WTC11 (cell line): ENCODE measurements at regions not wholly inside any gene's neighbourhood (a gene's known extent, or its start where the extent isn't known, plus 50 kb on each side); places are given as distances from the start of the nearest gene placed in this dataset.

ENCODE experiments used
- ATAC-seq: fragments of 200-7000 bp; cut with Tn5 transposase; 2 replicates; pipeline ENCODE4 v1.10.0; 2021; ENCODE audit warnings: mild to moderate bottlenecking, moderate library complexity
- CTCF ChIA-PET: fragments of 300-600 bp; sonication (Branson Sonifier 250); formaldehyde crosslinking; loops from one replicate; lab custom pipeline; 2021; ENCODE audit warnings: antibody characterized with exemption; lab: Charles Lee
- POLR2A ChIA-PET: fragments of 350-600 bp; sonication (Branson Sonifier 250); formaldehyde crosslinking; loops from one replicate; lab custom pipeline; 2021; ENCODE audit warnings: antibody characterized with exemption; lab: Charles Lee
- DNase-seq: peaks from one replicate; pipeline ENCODE4 v3.0.0; 2021; ENCODE audit warnings: low spot score
- H3K27ac Mint-ChIP-seq: 2 replicates; pipeline ENCODE4 v1.8.0; 2021; ENCODE audit warnings: mixed read lengths
- H3K27me3 Mint-ChIP-seq: 2 replicates; pipeline ENCODE4 v1.8.0; 2021; ENCODE audit warnings: low read depth, mild to moderate bottlenecking, moderate library complexity, mixed read lengths
- H3K36me3 Mint-ChIP-seq: 2 replicates; pipeline ENCODE4 v1.8.0; 2021; ENCODE audit warnings: mixed read lengths
- H3K4me1 Mint-ChIP-seq: 2 replicates; pipeline ENCODE4 v1.8.0; 2022; ENCODE audit warnings: mixed read lengths
- H3K4me3 Mint-ChIP-seq: 2 replicates; pipeline ENCODE4 v1.8.0; 2021; ENCODE audit warnings: mild to moderate bottlenecking, moderate library complexity, mixed read lengths
- H3K9me3 Mint-ChIP-seq: 2 replicates; pipeline ENCODE4 v1.8.0; 2021; ENCODE audit warnings: mixed read lengths
- ARID4B ChIP-seq: sonication (generic); formaldehyde crosslinking; IDR thresholded peaks from 2 replicates; pipeline ENCODE4 v1.8.0; 2023; ENCODE audit warnings: missing genetic modification reagents, mild to moderate bottlenecking, borderline replicate concordance
- ATF1 ChIP-seq: sonication (generic); formaldehyde crosslinking; IDR thresholded peaks from 2 replicates; pipeline ENCODE4 v1.8.1; 2023; ENCODE audit warnings: mild to moderate bottlenecking, moderate library complexity, missing genetic modification reagents
- E2F1 ChIP-seq: sonication (generic); formaldehyde crosslinking; IDR thresholded peaks from 2 replicates; pipeline ENCODE4 v1.8.0; 2022; ENCODE audit warnings: mild to moderate bottlenecking, missing genetic modification reagents
- EMX1 ChIP-seq: fragments of 250-450 bp; sonication (Bioruptor Pico); IDR thresholded peaks from 2 replicates; pipeline ENCODE4 v1.8.0; 2021; ENCODE audit warnings: mild to moderate bottlenecking
- ETV6 ChIP-seq: sonication (generic); formaldehyde crosslinking; IDR thresholded peaks from 2 replicates; pipeline ENCODE4 v1.8.1; 2022; ENCODE audit warnings: mild to moderate bottlenecking, missing genetic modification reagents
- FOXP4 ChIP-seq: sonication (generic); formaldehyde crosslinking; IDR thresholded peaks from 2 replicates; pipeline ENCODE4 v1.8.0; 2022; ENCODE audit warnings: mild to moderate bottlenecking, missing genetic modification reagents
- GTF2I ChIP-seq: fragments of 250-450 bp; sonication (Bioruptor Pico); conservative IDR thresholded peaks from 2 replicates; pipeline ENCODE4 v1.4.0; 2021; ENCODE audit warnings: mild to moderate bottlenecking
- HMGA2 ChIP-seq: fragments of 250-450 bp; sonication (Bioruptor Pico); IDR thresholded peaks from 2 replicates; pipeline ENCODE4 v1.4.0; 2021; ENCODE audit warnings: mild to moderate bottlenecking, moderate library complexity
- HMGXB4 ChIP-seq: sonication (generic); formaldehyde crosslinking; IDR thresholded peaks from 2 replicates; pipeline ENCODE4 v1.8.1; 2023; ENCODE audit warnings: mild to moderate bottlenecking, moderate library complexity, missing genetic modification reagents
- MAX ChIP-seq: sonication (generic); formaldehyde crosslinking; IDR thresholded peaks from 2 replicates; pipeline ENCODE4 v1.8.0; 2022; ENCODE audit warnings: mild to moderate bottlenecking, missing genetic modification reagents
- NR1H2 ChIP-seq: sonication (generic); formaldehyde crosslinking; IDR thresholded peaks from 2 replicates; pipeline ENCODE4 v1.9.0; 2021; ENCODE audit warnings: mild to moderate bottlenecking, moderate library complexity, missing genetic modification reagents
- NR2C2 ChIP-seq: sonication (generic); formaldehyde crosslinking; IDR thresholded peaks from 2 replicates; pipeline ENCODE4 v1.8.0; 2022; ENCODE audit warnings: mild to moderate bottlenecking, missing genetic modification reagents
- NR3C1 ChIP-seq: sonication (generic); formaldehyde crosslinking; conservative IDR thresholded peaks from 2 replicates; pipeline ENCODE4 v1.8.1; 2023; ENCODE audit warnings: low read depth, mild to moderate bottlenecking, missing genetic modification reagents
- PREB ChIP-seq: sonication (generic); formaldehyde crosslinking; IDR thresholded peaks from 2 replicates; pipeline ENCODE4 v1.8.1; 2022; ENCODE audit warnings: mild to moderate bottlenecking, missing genetic modification reagents, moderate library complexity, borderline replicate concordance
- PRRX2 ChIP-seq: fragments of 250-450 bp; sonication (Bioruptor Pico); IDR thresholded peaks from 2 replicates; pipeline ENCODE4 v1.8.0; 2021; ENCODE audit warnings: mild to moderate bottlenecking
- TP53 ChIP-seq: sonication (generic); formaldehyde crosslinking; IDR thresholded peaks from 2 replicates; pipeline ENCODE4 v1.8.1; 2023; ENCODE audit warnings: mild to moderate bottlenecking, missing genetic modification reagents
- USF2 ChIP-seq: sonication (generic); formaldehyde crosslinking; IDR thresholded peaks from 2 replicates; pipeline ENCODE4 v1.8.1; 2023; ENCODE audit warnings: mild to moderate bottlenecking, missing genetic modification reagents, moderate library complexity
- ZBTB43 ChIP-seq: sonication (generic); formaldehyde crosslinking; IDR thresholded peaks from 2 replicates; pipeline ENCODE4 v1.8.1; 2023; ENCODE audit warnings: mild to moderate bottlenecking, missing genetic modification reagents
- ZNF232 ChIP-seq: sonication (generic); formaldehyde crosslinking; IDR thresholded peaks from 2 replicates; pipeline ENCODE4 v1.8.0; 2022; ENCODE audit warnings: mild to moderate bottlenecking, missing genetic modification reagents
- ZNF671 ChIP-seq: fragments of 250-450 bp; sonication (Bioruptor Pico); IDR thresholded peaks from 2 replicates; pipeline ENCODE4 v1.8.0; 2021; ENCODE audit warnings: mild to moderate bottlenecking

- Mint-ChIP-seq H3K4me3 (no peak overlapping the region), H3K4me1 (no peaks in the 10 kb centered on the region), H3K36me3 (peaks cover 76% of the 10 kb centered on the region), H3K27me3 (peaks cover 18% of the 10 kb centered on the region), H3K9me3 (peaks cover 92% of the 10 kb centered on the region), H3K27ac (no peak overlapping the region)
- DNase-seq (no peak), ATAC-seq (no peak)
- ChIA-PET CTCF (no interaction called here), POLR2A (no interaction called here)
- TF ChIP-seq ARID4B = no peak
- no peak for TF ChIP-seq NR2C2 (CRISPR knock-in tag)
- TF ChIP-seq MAX (CRISPR knock-in tag) = no peak
- no peak for TF ChIP-seq HMGXB4 (CRISPR knock-in tag)
- TF ChIP-seq ZNF232 (CRISPR knock-in tag) = no peak
- TF ChIP-seq NR1H2 (CRISPR knock-in tag) = no peak
- no peak for TF ChIP-seq E2F1 (CRISPR knock-in tag)
- TF ChIP-seq ATF1 (CRISPR knock-in tag) = no peak
- TF ChIP-seq ZBTB43 (CRISPR knock-in tag) = no peak
- no peak for TF ChIP-seq PRRX2 (CRISPR knock-in tag)
- TF ChIP-seq TP53 (CRISPR knock-in tag) = no peak
- no peak for TF ChIP-seq EMX1 (CRISPR knock-in tag)
Measured at GRCh38 chr16:8519179-8519578, 71.1 kb downstream of the TMEM114 start.

- POLR2A ChIA-PET = no interaction called here
- Mint-ChIP-seq H3K27me3 (peaks cover 23% of the 10 kb centered on the region), H3K27ac (no peak overlapping the region), H3K9me3 (peaks cover 90% of the 10 kb centered on the region), H3K36me3 (peaks cover 75% of the 10 kb centered on the region), H3K4me1 (no peaks in the 10 kb centered on the region), H3K4me3 (no peak overlapping the region)
- ATAC-seq = no peak
- no peak for DNase-seq
- CTCF ChIA-PET = no interaction called here
- no peak for TF ChIP-seq E2F1 (CRISPR knock-in tag)
- no peak for TF ChIP-seq ZNF671 (CRISPR knock-in tag)
- no peak for TF ChIP-seq USF2
- no peak for TF ChIP-seq GTF2I
- TF ChIP-seq ETV6 (CRISPR knock-in tag) = no peak
- no peak for TF ChIP-seq HMGA2
- TF ChIP-seq FOXP4 = no peak
- no peak for TF ChIP-seq TP53 (CRISPR knock-in tag)
- no peak for TF ChIP-seq NR3C1 (CRISPR knock-in tag)
- TF ChIP-seq PREB = no peak
Measured at GRCh38 chr16:8517280-8517679, 73.0 kb downstream of the TMEM114 start.
